ENCODE measurements at regions not wholly inside any gene's neighbourhood (a gene's known extent, or its start where the extent isn't known, plus 50 kb on each side); places are given as distances from the start of the nearest gene placed in this dataset.

GRCh38 chr14:61638595-61639387 lies 56.5 kb upstream of the HIF1A start:
- H3K36me3 Mint-ChIP-seq (ENCODE audit: low read depth, unreplicated experiment) = no peaks in the 10 kb centered on the region
- no peak overlapping the region for H3K4me3 Mint-ChIP-seq (ENCODE audit: unreplicated experiment)
- no peaks in the 10 kb centered on the region for H3K9me3 Mint-ChIP-seq (ENCODE audit: unreplicated experiment)
- H3K4me1 Mint-ChIP-seq (ENCODE audit: unreplicated experiment) = peaks cover under 1% of the 10 kb centered on the region
- TF ChIP-seq CTCF (IDR thresholded peaks at IDR 0.05; ENCODE audit: unreplicated experiment) = no peak
- no peak for DNase-seq (ENCODE audit: low spot score)
- no peak overlapping the region for H3K27ac Mint-ChIP-seq (ENCODE audit: unreplicated experiment)
- H3K27me3 Mint-ChIP-seq (ENCODE audit: unreplicated experiment) = peaks cover 2% of the 10 kb centered on the region

GRCh38 chr14:61640158-61641136 lies 54.9 kb upstream of the HIF1A start:
- Mint-ChIP-seq H3K9me3 (ENCODE audit: unreplicated experiment) (no peaks in the 10 kb centered on the region), H3K27ac (ENCODE audit: unreplicated experiment) (no peak overlapping the region), H3K27me3 (ENCODE audit: unreplicated experiment) (peaks cover 2% of the 10 kb centered on the region), H3K4me3 (ENCODE audit: unreplicated experiment) (no peak overlapping the region), H3K36me3 (ENCODE audit: low read depth, unreplicated experiment) (no peaks in the 10 kb centered on the region), H3K4me1 (ENCODE audit: unreplicated experiment) (peaks cover 2% of the 10 kb centered on the region)
- DNase-seq (ENCODE audit: low spot score) = no peak
- TF ChIP-seq CTCF (IDR thresholded peaks at IDR 0.05; ENCODE audit: unreplicated experiment) = no peak

GRCh38 chr14:61641914-61642613 lies 53.2 kb upstream of the HIF1A start:
- Mint-ChIP-seq H3K4me3 (ENCODE audit: unreplicated experiment) (no peak overlapping the region), H3K4me1 (ENCODE audit: unreplicated experiment) (peaks cover 2% of the 10 kb centered on the region), H3K27ac (ENCODE audit: unreplicated experiment) (no peak overlapping the region), H3K9me3 (ENCODE audit: unreplicated experiment) (no peaks in the 10 kb centered on the region), H3K36me3 (ENCODE audit: low read depth, unreplicated experiment) (no peaks in the 10 kb centered on the region), H3K27me3 (ENCODE audit: unreplicated experiment) (peaks cover 2% of the 10 kb centered on the region)
- TF ChIP-seq CTCF (IDR thresholded peaks at IDR 0.05; ENCODE audit: unreplicated experiment) = no peak
- DNase-seq (ENCODE audit: low spot score) = no peak

- peaks cover 2% of the 10 kb centered on the region for H3K4me1 Mint-ChIP-seq (ENCODE audit: unreplicated experiment)
- peaks cover 2% of the 10 kb centered on the region for H3K27me3 Mint-ChIP-seq (ENCODE audit: unreplicated experiment)
- H3K27ac Mint-ChIP-seq (ENCODE audit: unreplicated experiment) = no peak overlapping the region
- H3K4me3 Mint-ChIP-seq (ENCODE audit: unreplicated experiment) = no peak overlapping the region
- DNase-seq (ENCODE audit: low spot score) = no peak
- TF ChIP-seq CTCF (IDR thresholded peaks at IDR 0.05; ENCODE audit: unreplicated experiment) = no peak
- no peaks in the 10 kb centered on the region for H3K9me3 Mint-ChIP-seq (ENCODE audit: unreplicated experiment)
- H3K36me3 Mint-ChIP-seq (ENCODE audit: low read depth, unreplicated experiment) = no peaks in the 10 kb centered on the region
Measured at GRCh38 chr14:61642614-61642982, 52.7 kb upstream of the HIF1A start.

Data from endothelial cell (in vitro differentiated cells).